HCT116 (cell line): ENCODE measurements at regions not wholly inside any gene's neighbourhood (a gene's known extent, or its start where the extent isn't known, plus 50 kb on each side); places are given as distances from the start of the nearest gene placed in this dataset.

Experiments used
- ATAC-seq: fragments of 200-7000 bp; cut with Tn5 transposase; 2 replicates; pipeline ENCODE4 v1.9.1; 2020; ENCODE audit warnings: mild to moderate bottlenecking, moderate library complexity
- BruUV-seq: library from RNA; stranded (reverse); fragments of 400-500 nt; replicated peaks from 2 replicates; lab custom pipeline; 2021; lab: Mats Ljungman, UMichigan
- CTCF ChIA-PET: fragments of 300-600 bp; sonication (Branson Sonifier 250); formaldehyde crosslinking; loops from one replicate; lab custom pipeline; 2021; ENCODE audit warnings: antibody characterized with exemption; lab: Charles Lee
- POLR2A ChIA-PET: fragments of 300-600, 350-600 bp; sonication (Branson Sonifier 250); formaldehyde crosslinking; loops from one replicate; lab custom pipeline; 2021; ENCODE audit warnings: antibody characterized with exemption; lab: Charles Lee
- RAD21 ChIA-PET, 2 experiments: fragments of 300-600 bp; sonication (Branson Sonifier 250); formaldehyde crosslinking; loops; one replicate each; lab custom pipeline; 2023; ENCODE audit warnings: low total read pairs in 2 of 2; ENCODE audit not compliant: uncharacterized antibody in 2 of 2, unreplicated experiment in 2 of 2, low non-redundant PET in 1 of 2; lab: Charles Lee
- DNase-seq: peaks from one replicate; pipeline ENCODE4 v3.0.0-alpha.2; 2010; ENCODE audit warnings: low read depth, low spot score
- H2AFZ ChIP-seq: fragments of 200-600 bp; shearing (Covaris generic), sonication (generic); 2 replicates; pipeline ENCODE4 v1.6.1; 2017; ENCODE audit warnings: low read depth, mixed run types, mixed read lengths, antibody characterized with exemption, low read length; ENCODE audit not compliant: poor library complexity, severe bottlenecking
- H3K27ac ChIP-seq: 2 replicates; pipeline ENCODE4 v1.5.1; 2012; ENCODE audit warnings: low read depth, low read length
- H3K27me3 ChIP-seq: fragments of 200-600 bp; sonication (generic); 2 replicates; pipeline ENCODE4 v1.6.1; 2016; ENCODE audit warnings: mixed run types, low read length, mixed read lengths; ENCODE audit not compliant: insufficient read depth
- H3K36me3 ChIP-seq, 2 experiments: fragments of 200-500 bp in 1 of 2; fragments of 200-600 bp in 1 of 2; sonication (Bioruptor generic) in 1 of 2; sonication (generic) in 1 of 2; 2 replicates each; pipeline versions ENCODE4 v1.5.1 to v1.6.1; 2014 to 2016; ENCODE audit warnings: low read length in 2 of 2, inconsistent platforms in 1 of 2, mixed read lengths in 1 of 2, mixed run types in 1 of 2; ENCODE audit not compliant: insufficient read depth in 2 of 2, control insufficient read depth in 1 of 2
- H3K4me1 ChIP-seq, 2 experiments: fragments of 200-600 bp in 1 of 2; sonication (generic) in 1 of 2; 2 replicates each; pipeline versions ENCODE4 v1.5.1 to v1.6.1; 2012 to 2017; ENCODE audit warnings: low read length in 2 of 2, inconsistent platforms in 1 of 2, mild to moderate bottlenecking in 1 of 2, mixed read lengths in 1 of 2, mixed run types in 1 of 2, moderate library complexity in 1 of 2; ENCODE audit not compliant: insufficient read depth in 2 of 2, control insufficient read depth in 1 of 2
- H3K4me2 ChIP-seq: fragments of 200-600 bp; sonication (generic); 2 replicates; pipeline ENCODE4 v1.6.1; 2017; ENCODE audit warnings: mixed run types, low read length, mixed read lengths
- H3K4me3 ChIP-seq, 2 experiments: fragments of 200-600 bp in 1 of 2; sonication (generic) in 1 of 2; replicated peaks in 1 of 2; 2 replicates each; pipeline ENCODE4 v1.5.1; 2011 to 2016; ENCODE audit warnings: low read length in 2 of 2, control low read depth in 1 of 2, low read depth in 1 of 2, mild to moderate bottlenecking in 1 of 2, mixed read lengths in 1 of 2, mixed run types in 1 of 2
- H3K79me2 ChIP-seq: fragments of 200-600 bp; sonication (generic); 2 replicates; pipeline ENCODE4 v1.6.1; 2017; ENCODE audit warnings: mild to moderate bottlenecking, mixed run types, low read length, moderate library complexity, mixed read lengths; ENCODE audit not compliant: insufficient read depth
- H3K9ac ChIP-seq: fragments of 200-600 bp; sonication (generic); 2 replicates; pipeline ENCODE4 v1.6.1; 2016; ENCODE audit warnings: low read length, mixed read lengths
- H3K9me2 ChIP-seq: fragments of 200-600 bp; sonication (generic), shearing (Covaris generic); 2 replicates; pipeline ENCODE4 v1.6.1; 2017; ENCODE audit warnings: mixed run types, mild to moderate bottlenecking, moderate library complexity; ENCODE audit not compliant: insufficient read depth
- H3K9me3 ChIP-seq, 2 experiments: fragments of 200-500 bp in 1 of 2; fragments of 200-600 bp in 1 of 2; sonication (Bioruptor generic) in 1 of 2; sonication (generic) in 1 of 2; 2 replicates each; pipeline ENCODE4 v1.6.1; 2014 to 2017; ENCODE audit warnings: low read length in 2 of 2, mixed read lengths in 2 of 2, inconsistent platforms in 1 of 2, low read depth in 1 of 2, mild to moderate bottlenecking in 1 of 2, mixed run types in 1 of 2, moderate library complexity in 1 of 2; ENCODE audit not compliant: control insufficient read depth in 1 of 2, insufficient read depth in 1 of 2
- H4K20me1 ChIP-seq: fragments of 200-600 bp; sonication (generic), shearing (Covaris generic); 2 replicates; pipeline ENCODE4 v1.6.1; 2017; ENCODE audit warnings: mixed run types, mild to moderate bottlenecking, moderate library complexity; ENCODE audit not compliant: insufficient read depth
- ELF1 ChIP-seq: IDR thresholded peaks from 2 replicates; pipeline ENCODE4 v1.6.1; 2012; ENCODE audit warnings: low read depth, borderline replicate concordance
- EZH2 ChIP-seq: fragments of 200-600 bp; sonication (generic); IDR thresholded peaks from 2 replicates; pipeline ENCODE4 v1.6.1; 2017; ENCODE audit warnings: antibody characterized with exemption, mixed run types
- FOSL1 ChIP-seq: IDR thresholded peaks from 2 replicates; pipeline ENCODE4 v1.6.1; 2012; ENCODE audit warnings: low read depth
- POLR2A ChIP-seq: IDR thresholded peaks from 2 replicates; pipeline ENCODE4 v1.7.0; 2011; ENCODE audit warnings: borderline replicate concordance; ENCODE audit not compliant: insufficient read depth, insufficient read length; ENCODE audit errors: extremely low read depth
- SIN3A ChIP-seq: IDR thresholded peaks from 2 replicates; pipeline ENCODE4 v1.6.1; 2012; ENCODE audit warnings: low read depth
- TCF7L2 ChIP-seq: IDR thresholded peaks from 2 replicates; pipeline ENCODE4 v1.7.0; 2011; ENCODE audit warnings: borderline replicate concordance, inconsistent platforms; ENCODE audit not compliant: insufficient read depth, insufficient read length; ENCODE audit errors: extremely low read depth
- intact Hi-C: fragments of 100-400 bp; cut with micrococcal nuclease; formaldehyde crosslinking; loops from 2 replicates; pipeline ENCODE4 v1.10.0; 2022
- TF ChIP-seq, protein P1 (sequence below), 3 experiments: fragments of 200-600 bp in 1 of 3; sonication (generic) in 1 of 3; IDR thresholded peaks in 2 of 3; conservative IDR thresholded peaks in 1 of 3; 2 replicates each; pipeline ENCODE4 v1.5.1; 2012 to 2017; ENCODE audit warnings: low read depth in 2 of 3, low read length in 2 of 3, antibody characterized with exemption in 1 of 3, borderline replicate concordance in 1 of 3, control low read depth in 1 of 3, mild to moderate bottlenecking in 1 of 3, mixed read lengths in 1 of 3, mixed run types in 1 of 3, moderate library complexity in 1 of 3; ENCODE audit not compliant: insufficient read depth in 1 of 3
- TF ChIP-seq, protein P2 (sequence below): IDR thresholded peaks from 2 replicates; pipeline ENCODE4 v1.6.1; 2011; ENCODE audit warnings: mild to moderate bottlenecking, low read length, moderate library complexity; ENCODE audit not compliant: insufficient replicate concordance; ENCODE audit errors: extremely low read depth
- TF ChIP-seq, protein P3 (sequence below): IDR thresholded peaks from 2 replicates; pipeline ENCODE4 v1.6.1; 2012

DNA sequence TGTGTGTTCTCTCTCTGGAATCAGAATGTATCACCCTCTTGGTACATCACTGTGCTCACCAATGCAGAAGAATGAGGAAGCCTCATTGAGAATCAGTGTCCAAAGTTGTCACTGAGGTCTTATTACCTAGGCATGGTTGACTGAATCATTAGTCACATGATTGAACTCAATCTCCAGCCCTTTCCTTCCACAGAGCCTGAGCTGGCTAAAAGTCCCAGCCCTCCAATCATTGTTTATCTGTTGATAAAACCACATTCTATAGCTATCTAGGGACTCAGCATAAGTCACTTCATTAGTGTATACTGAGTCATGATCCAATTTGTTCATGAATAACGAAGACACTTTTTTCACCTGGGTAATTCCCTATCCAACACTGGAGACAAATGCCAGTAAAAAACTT is 396.8 kb downstream of the TRAM1L1 start:
- TF ChIP-seq TCF7L2 (no peak), SIN3A (no peak), FOSL1 (no peak), ELF1 (no peak), POLR2A (no peak), EZH2 (no peak)
- TF ChIP-seq, protein P1, sequence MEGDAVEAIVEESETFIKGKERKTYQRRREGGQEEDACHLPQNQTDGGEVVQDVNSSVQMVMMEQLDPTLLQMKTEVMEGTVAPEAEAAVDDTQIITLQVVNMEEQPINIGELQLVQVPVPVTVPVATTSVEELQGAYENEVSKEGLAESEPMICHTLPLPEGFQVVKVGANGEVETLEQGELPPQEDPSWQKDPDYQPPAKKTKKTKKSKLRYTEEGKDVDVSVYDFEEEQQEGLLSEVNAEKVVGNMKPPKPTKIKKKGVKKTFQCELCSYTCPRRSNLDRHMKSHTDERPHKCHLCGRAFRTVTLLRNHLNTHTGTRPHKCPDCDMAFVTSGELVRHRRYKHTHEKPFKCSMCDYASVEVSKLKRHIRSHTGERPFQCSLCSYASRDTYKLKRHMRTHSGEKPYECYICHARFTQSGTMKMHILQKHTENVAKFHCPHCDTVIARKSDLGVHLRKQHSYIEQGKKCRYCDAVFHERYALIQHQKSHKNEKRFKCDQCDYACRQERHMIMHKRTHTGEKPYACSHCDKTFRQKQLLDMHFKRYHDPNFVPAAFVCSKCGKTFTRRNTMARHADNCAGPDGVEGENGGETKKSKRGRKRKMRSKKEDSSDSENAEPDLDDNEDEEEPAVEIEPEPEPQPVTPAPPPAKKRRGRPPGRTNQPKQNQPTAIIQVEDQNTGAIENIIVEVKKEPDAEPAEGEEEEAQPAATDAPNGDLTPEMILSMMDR (IDR thresholded peaks at IDR 0.05 in 2 of 3, conservative IDR thresholded peaks at IDR 0.05 in 1 of 3; ENCODE audit: borderline replicate concordance in 1 of 3, insufficient read depth in 1 of 3, low read depth in 2 of 3, low read length in 2 of 3): no peak
- TF ChIP-seq, protein P2, sequence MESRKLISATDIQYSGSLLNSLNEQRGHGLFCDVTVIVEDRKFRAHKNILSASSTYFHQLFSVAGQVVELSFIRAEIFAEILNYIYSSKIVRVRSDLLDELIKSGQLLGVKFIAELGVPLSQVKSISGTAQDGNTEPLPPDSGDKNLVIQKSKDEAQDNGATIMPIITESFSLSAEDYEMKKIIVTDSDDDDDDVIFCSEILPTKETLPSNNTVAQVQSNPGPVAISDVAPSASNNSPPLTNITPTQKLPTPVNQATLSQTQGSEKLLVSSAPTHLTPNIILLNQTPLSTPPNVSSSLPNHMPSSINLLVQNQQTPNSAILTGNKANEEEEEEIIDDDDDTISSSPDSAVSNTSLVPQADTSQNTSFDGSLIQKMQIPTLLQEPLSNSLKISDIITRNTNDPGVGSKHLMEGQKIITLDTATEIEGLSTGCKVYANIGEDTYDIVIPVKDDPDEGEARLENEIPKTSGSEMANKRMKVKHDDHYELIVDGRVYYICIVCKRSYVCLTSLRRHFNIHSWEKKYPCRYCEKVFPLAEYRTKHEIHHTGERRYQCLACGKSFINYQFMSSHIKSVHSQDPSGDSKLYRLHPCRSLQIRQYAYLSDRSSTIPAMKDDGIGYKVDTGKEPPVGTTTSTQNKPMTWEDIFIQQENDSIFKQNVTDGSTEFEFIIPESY: no peak
- TF ChIP-seq, protein P3, sequence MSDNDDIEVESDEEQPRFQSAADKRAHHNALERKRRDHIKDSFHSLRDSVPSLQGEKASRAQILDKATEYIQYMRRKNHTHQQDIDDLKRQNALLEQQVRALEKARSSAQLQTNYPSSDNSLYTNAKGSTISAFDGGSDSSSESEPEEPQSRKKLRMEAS: no peak
- TF ChIP-seq, all 23 proteins: peak for 0
- ChIA-PET RAD21 (no interaction called here), CTCF (no interaction called here), POLR2A (no interaction called here)
- no peak overlapping the region for H3K4me3 ChIP-seq
- no peak overlapping the region for H3K4me2 ChIP-seq
- intact Hi-C loops: no loop called here
- H4K20me1 ChIP-seq: no peaks in the 10 kb centered on the region
- H3K9me2 ChIP-seq: no peaks in the 10 kb centered on the region
- H3K27me3 ChIP-seq: no peaks in the 10 kb centered on the region
- no TSS peak for BruUV-seq
- H3K9ac ChIP-seq: no peak overlapping the region
- H3K9me3 ChIP-seq: no peaks in the 10 kb centered on the region
- DNase-seq: no peak
- no peaks in the 10 kb centered on the region for H3K79me2 ChIP-seq
- no peak overlapping the region for H2AFZ ChIP-seq
- H3K4me1 ChIP-seq: no peaks in the 10 kb centered on the region
- no peak for ATAC-seq
- H3K27ac ChIP-seq: no peak overlapping the region
- no peaks in the 10 kb centered on the region for H3K36me3 ChIP-seq
